NCI-H2196 treated with DMSO at 0.1 percent for 48 hours (cell line): ENCODE measurements at regions not wholly inside any gene's neighbourhood (a gene's known extent, or its start where the extent isn't known, plus 50 kb on each side); places are given as distances from the start of the nearest gene placed in this dataset.
"Not testable (repeated sequence)": the region's sequence is repeated elsewhere in the genome, so short reads cannot be mapped to it uniquely, and the experiment has no call there.

Experiments
- DNase-seq: peaks from one replicate; lab custom pipeline; 2025; ENCODE audit not compliant: unreplicated experiment; lab: John Stamatoyannopoulos, UW

DNA sequence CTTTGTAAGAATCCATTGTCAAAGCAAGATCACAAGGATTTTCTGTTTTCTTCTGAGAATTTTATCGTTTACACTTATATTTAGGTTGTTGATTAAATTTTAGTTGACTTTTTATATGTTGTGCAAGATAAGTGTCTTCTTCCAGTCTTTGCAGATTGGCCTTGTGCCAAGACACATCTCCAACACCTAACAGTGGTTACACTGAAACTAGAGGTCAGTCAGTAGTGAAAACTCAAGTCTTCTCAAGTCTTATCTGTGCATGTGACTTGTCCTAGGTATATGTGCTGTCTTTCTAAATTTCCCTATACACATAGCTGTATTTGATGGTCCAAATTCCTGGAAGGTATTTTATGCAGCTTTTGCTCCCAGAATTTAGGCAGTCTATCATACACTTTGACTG is 1183.2 kb upstream of the B3GALT2 start:
- DNase-seq = no peak

DNA sequence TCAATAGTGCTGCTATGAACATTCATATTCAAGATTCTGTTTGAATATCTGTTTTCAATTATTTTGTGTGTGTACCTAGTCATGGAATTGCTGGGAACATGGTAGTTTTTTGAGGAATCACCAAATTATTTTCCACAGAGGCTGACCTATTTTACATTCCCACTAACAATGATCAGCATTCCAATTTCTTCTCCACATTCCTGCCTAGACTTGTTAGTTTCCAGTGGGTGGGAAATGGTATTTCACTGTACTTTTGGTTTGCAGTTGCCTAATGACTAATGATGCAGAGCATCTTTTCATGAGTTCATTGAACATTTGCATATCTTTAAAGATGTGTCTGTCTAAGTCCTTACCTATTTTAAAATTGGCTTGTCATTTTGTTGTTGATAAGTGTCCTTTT is 1182.6 kb upstream of the B3GALT2 start:
- DNase-seq = no peak

DNA sequence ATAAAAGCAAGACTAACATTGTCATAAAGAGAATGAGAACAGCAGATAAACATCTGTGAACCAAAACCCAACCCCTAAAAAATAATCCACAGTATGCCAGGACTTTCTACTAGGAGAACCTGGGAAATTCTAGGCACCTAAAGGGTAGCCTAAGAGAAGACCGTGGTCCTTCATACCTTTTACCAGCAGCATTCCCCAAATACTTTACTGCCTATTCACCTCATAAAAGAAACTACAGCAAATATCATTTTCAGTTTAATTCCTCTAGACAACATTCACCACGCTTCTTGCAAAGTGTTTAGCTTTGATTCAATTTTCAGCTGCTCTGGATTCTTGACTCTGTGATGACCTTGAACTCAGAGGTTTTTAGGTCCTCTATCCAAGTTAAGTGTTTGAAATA is 1180.7 kb upstream of the B3GALT2 start:
- no peak for DNase-seq

DNA sequence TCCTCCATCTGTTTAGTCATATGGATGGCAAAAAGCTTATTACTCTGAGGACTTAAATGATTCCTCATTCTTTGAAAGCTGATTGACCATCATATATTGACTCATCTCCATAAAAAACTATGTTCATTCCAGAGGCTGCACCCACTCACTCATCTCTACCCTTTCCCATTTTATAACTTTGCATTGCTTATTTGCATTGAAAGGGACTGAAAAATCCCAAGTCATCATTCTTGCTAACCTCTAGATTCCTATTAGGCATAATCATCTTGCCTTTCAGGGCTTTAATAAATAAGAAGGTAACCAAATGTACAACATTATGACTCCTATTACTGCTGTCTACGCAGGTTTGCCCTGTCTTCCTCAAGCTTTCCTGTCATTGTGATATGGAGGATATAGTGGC is 1180.3 kb upstream of the B3GALT2 start:
- DNase-seq = no peak

DNA sequence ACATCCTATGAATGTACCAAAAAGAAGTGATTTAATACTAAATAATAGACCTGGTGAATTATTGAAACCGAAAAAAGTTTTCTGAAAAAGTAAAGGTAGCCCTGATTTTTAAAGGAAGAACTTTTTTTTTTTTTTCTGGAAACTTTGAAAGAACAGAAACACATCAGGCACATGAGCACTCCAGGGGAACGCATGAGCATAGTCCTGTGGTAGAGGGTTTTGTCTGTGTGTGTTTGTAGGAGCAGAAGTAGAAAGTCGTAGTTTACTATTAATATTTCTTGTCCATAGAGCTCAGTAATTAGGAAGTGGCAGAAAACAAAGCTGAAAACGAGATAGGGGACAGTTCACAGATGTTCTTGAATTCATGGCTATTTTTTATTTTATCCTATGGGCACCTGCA is 1175.9 kb upstream of the B3GALT2 start:
- no peak for DNase-seq

DNA sequence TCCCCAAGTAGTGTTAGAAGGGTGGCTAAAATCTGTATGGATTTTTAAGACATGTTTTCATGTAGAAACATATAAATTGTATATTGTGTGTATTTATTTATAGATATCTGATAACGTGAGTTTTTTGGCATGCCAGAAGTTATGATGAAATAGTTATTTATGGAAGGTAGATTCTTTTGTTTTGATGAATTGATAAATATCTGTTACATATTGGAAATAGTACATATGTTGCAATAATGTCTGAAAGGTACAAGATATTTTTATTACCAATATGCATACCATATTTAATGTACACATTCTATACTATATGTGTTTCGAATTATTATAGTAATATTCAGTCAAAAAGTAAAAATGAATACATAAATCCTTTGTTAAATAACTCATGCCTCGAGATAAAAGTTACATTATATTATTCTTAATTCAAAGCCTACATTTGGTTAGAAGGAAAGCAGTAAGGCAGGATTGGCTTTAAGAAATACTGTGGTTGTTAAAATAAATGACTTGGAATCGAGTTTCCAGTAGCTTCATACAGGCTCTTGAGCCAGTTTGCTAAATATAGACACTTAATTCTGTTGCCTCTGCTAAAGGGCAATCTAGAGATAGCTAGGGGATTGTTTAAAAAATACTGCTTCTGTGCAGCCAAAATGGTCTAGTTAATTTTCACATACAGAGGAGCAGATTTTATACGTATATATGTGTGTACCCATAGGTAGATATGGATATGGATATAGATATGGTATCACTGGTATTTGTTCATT is 1175.1 kb upstream of the B3GALT2 start:
- no peak for DNase-seq

DNA sequence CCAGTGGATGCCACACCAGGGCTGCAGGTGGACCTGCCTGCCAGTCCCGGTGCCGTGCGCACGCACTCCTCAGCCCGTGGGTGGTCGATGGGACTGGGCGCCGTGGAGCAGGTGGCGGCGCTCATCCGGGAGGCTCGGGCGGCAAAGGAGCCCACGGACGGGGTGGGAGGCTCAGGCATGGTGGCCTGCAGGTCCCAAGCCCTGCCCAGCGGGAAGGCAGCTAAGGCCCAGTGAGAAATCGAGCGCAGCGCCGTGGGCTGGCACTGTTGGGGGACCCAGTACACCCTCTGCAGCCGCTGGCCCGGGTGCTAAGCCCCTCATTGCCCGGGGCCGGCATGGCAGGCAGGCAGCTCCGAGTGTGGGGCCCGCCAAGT is 1171.8 kb upstream of the B3GALT2 start:
- no peak for DNase-seq

DNA sequence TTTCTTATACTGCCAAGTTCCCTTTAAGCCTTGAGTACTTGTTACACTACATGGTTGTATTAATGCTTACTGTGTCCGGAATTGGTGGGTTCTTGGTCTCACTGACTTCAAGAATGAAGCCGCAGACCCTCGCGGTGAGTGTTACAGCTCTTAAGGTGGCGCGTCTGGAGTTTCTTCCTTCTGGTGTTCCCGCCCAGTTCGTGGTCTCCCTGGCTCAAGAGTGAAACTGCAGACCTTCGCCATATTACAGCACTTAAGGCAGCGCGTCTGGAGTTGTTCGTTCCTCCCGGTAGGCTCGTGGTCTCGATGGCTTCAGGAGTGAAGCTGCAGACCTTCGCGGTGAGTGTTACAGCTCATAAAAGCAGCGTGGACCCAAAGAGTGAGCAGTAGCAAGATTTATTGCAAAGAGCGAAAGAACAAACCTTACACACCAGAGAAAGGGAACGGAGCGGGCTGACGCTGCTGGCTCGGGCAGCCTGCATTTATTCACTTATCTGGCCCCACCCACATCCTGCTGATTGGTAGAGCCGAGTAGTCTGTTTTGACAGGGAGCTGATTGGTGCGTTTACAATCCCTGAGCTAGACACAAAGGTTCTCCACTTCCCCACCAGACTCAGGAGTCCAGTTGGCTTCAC is 1171.3 kb upstream of the B3GALT2 start:
- DNase-seq = not testable (repeated sequence)

DNA sequence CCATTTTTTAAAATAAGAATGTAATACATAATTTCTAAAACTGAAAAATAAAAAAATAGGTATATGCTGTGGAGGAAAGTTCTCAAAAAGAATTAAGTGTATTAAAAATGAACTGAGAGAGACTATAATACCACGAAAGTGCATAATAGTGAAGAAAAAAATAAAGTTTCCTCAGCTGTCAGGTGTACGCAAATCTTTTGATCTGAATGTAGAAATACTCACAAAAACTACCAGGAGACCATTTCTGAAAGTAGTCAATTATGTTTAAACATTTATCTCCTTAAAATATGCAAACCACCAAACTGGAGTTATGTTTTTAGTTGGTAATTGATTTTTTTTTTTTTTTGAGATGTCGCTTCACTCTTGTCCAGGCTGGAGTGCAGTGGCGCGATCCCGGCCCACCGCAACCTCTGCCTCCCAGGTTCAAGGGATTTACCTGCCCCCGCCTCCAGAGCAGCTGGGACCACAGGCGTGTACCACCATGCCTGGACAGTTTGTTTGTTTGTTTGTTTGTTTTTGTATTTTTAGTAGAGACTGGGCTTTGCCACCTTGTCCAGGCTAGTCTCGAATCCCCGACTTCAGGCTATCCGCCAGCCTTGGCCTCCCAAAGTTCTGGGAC is 1169.2 kb upstream of the B3GALT2 start:
- DNase-seq = no peak

DNA sequence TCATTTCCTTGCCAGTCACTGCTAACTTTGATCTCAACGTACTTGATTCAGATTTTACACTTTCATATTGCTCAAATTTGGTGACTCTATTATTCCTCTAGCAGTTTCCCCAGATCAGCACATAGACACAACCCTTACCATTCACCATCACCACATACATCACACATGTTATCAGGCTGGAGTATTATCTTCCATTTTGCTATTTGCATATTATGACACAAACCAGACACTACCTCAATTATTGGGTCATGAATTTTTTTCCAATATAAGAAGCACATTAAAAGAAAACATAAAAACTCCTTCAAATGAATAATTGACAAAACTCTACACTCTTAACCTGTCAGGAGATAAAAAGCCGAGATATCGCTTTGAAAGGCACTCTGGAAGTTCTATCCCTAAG is 1166.7 kb upstream of the B3GALT2 start:
- no peak for DNase-seq

DNA sequence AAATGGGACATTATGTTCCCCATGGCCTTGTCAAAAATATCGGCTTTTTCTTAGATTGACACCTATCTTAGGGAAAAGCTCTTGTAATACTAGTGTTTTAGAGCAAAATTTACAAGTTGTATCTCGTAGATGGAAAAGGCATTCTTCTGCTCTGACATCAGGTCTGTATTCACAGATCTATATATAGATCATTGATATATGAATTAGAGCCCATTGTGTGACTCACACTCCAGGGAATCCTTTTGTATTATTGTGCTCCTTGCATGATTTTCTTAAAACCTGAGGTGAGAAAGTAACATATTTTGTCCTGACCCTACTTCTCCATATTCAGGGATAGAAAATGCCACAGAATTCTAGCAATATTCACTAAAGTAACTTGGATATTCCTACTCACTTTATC is 1160.8 kb upstream of the B3GALT2 start:
- DNase-seq = no peak

DNA sequence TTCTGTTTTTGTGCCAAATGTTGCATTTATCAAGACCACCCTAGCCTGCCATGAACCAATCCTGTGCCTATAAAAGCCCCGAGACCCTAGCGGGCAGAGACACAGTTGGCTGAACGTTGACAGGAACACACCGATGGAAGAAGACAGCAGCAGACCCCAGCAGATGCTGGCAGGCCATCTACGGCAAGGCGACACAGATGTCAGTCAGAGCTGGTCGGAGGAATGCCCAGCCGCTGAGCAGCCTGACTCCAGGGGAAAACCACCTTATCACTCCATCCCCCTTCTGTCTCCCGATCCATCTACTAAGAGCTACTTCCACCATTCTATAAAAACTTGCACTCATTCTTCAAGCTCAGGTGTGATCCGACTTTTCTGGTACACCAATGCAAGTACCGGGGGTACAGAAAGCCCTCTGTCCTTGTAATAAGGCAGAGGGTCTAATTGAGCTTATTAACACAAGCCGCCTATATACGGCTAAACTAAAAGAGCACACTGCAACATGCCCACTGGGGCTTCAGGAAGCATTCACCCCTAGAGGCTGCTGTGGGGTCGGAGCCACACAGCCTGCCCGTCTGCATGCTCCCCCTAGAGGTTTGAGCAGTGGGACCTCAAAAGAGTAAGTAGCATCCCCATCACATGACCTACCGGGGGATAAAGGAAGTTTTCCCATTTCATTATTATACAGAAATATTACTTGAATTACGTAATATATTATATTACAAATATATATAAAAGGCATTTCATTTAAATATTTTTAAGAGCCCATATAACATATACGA is 1156.3 kb upstream of the B3GALT2 start:
- DNase-seq = no peak

DNA sequence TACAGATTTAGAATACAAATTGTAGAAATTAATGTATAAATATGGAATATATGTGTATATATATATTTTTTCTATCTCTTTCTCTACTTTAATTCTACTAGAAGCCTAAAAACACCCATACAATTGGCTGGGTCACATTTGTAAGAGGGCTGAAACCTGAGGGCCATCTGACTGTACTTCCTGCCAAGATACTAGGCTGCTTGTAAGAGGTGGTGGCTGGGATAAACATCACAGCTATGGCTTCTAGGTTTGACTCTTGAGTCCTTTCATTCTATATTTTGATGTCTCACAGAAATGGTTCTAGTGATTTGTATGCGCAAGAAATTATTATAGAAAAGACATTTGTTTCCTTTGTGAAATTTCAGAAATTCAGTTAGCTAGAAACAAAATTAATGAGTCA is 1155.2 kb upstream of the B3GALT2 start:
- no peak for DNase-seq

DNA sequence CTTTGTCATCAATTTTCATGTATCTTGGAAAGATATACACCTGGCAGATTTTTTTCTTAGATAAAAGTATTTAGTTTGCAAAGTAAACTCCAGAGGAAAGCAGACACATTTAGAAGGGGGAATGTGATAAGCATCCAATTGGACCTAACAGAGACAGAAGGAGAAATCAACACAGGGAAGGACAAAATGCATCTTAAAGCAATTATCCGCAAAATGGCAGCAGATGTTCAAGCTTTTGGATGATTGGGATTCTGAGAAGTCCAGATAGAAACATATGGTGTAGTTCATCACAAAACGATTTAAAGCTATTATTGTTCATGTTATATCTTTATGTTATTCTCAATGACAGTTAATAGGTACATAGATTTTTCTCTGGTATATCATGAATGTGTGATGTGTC is 1153.1 kb upstream of the B3GALT2 start:
- DNase-seq = no peak

DNA sequence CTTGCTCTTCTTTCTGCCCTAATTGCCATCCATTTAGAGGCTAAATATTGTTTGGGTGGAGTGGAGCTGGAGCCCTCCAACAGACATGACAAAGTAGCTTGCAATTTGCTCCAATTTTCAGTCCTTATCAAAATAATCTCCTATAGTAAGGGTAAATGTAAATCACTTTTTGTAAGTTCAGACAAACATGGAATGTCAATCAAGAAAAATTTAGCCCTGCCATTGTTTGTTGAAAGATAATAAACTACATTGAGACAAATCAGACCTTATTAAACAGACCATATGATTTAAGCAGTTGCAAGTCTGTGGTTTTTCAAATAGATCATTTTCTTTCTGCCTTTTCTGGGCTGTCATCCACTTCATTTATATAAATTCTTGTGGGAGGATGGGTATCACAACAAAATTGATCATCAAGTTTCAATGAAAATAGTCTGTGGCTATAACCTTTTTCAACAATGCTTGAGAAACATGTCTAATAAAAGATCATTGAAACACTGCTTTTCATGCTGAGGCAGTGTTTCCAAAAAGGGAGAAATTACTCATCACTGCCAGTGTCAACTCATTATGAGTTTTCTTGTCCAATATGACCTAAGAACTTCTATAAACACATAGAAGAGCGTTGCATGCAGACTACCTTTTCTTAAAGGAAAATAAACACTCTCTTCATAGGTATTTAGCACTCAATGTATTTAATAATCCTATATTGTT is 1152.0 kb upstream of the B3GALT2 start:
- DNase-seq = no peak

DNA sequence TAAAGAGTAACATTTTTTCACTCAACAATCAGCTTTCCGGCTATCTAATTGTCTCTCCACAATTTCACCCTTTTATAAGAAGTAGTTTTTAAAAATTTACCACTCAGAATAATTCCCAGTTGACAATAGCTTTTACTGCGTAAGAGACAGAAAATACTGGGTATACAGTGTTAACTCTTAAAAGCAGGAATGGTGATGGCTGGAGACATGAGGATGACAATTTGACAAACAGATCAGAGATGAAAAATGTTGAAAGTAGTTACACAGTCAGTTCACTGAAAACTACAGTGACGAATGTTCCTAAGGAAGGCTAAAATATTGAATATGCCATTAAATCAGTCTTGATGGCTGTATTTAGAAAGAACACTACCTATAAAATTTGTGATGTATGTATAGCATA is 1146.8 kb upstream of the B3GALT2 start:
- DNase-seq = no peak

DNA sequence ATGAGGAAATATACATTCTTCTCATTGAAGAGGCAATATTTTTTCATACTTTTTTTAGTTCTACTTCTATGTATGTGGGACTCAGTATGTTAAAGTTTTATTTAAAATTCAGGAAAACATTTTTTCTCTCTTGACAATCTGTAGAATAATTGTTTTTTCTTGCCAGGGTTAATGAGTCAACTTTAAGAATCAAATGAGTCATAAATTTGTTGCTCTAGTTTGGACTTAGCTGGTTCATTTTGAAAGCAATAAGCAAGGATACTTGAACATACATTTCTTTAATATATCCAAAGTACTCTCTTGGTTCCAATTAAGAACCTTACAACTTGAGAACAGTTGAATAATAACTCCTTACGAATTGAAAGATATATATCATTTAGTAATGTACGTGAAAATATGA is 1145.3 kb upstream of the B3GALT2 start:
- DNase-seq = no peak

DNA sequence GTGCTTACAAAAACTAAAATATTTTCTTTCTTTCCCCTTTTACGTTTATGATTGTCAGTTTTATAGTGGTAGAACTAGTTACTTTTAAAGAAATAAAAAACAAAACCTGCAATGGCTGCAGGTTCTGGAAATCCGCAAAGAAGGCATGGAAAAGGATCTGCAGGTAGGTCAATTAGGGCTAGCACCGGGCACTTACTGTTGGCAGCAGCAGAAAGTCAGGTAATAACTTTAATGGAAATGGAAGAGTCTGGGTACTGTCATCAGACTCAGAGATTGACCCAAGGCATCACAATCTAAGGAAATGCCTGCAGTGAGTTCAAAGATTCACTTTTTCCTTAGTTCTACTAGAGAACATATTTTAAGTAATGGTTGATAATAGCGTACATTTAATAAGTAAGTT is 1136.3 kb upstream of the B3GALT2 start:
- DNase-seq = no peak

DNA sequence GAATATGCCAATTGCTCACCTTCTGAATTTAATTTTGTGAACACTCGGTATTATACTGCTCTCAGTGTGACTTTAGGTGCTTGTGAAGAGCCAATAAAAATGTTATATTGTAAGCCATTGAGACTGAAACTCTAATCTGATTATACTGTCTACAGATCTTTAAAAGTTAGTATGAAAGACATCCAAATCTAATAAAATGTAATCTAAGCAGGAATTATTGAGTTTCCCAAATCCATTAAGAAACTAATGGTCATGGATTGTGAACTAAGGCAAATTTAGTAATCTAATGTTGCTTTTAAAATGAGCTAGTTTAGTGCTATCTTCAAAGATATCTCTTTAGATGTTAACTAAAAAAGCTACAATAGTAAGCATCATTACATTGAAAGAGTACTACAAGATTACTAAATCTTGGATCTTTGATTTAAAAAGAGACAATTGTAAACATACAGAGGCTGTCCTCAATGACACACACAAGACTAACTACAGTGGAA is 1132.4 kb upstream of the B3GALT2 start:
- DNase-seq = no peak

DNA sequence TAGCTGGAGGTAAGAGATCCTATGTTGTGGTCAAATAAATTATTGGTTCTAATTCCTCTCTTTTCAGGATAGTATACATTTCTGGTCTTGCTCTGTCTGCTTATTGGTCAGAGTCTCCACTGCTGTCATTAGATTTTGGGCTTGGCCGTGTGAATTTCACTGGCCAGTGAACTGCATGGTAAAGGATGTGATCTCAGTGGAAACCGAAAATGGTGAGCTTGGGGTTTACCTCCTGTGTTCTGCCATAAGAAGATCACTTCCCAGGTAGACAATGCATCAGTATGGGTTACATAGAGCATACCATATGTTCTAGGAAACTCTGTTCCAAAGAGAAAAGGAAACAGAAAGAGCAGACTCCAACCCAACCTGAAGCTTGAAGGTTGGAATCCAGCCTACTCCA is 1123.3 kb upstream of the B3GALT2 start:
- no peak for DNase-seq

DNA sequence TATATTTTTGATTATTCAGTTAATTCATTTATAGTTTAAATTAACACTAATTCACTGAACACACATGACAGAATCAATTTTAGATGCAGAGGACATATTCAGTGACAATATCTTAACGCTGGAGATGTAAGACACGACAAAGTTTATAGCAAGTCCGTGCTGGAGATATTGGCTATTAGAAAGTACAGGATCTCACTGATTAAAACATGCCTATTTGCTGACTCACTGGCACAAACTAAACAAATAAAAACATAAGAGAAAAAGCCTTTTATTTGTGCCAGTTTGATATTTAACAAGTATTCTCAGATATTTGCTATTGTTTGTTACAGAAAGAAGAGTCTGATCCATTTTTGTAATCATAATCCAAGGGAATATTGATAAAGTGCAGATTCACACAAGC is 1122.9 kb upstream of the B3GALT2 start:
- no peak for DNase-seq
